22Rv1 (cell line): ENCODE measurements at regions not wholly inside any gene's neighbourhood (a gene's known extent, or its start where the extent isn't known, plus 50 kb on each side); places are given as distances from the start of the nearest gene placed in this dataset.

Source experiments
- ZFX ChIP-seq: fragments of 450-650 bp; IDR thresholded peaks from 2 replicates; pipeline ENCODE4 v1.6.1; 2017; ENCODE audit warnings: antibody characterized with exemption, borderline replicate concordance
- TF ChIP-seq, protein P1 (sequence below): fragments of 450-650 bp; IDR thresholded peaks from 2 replicates; pipeline ENCODE4 v1.5.1; 2017; ENCODE audit warnings: mild to moderate bottlenecking

DNA sequence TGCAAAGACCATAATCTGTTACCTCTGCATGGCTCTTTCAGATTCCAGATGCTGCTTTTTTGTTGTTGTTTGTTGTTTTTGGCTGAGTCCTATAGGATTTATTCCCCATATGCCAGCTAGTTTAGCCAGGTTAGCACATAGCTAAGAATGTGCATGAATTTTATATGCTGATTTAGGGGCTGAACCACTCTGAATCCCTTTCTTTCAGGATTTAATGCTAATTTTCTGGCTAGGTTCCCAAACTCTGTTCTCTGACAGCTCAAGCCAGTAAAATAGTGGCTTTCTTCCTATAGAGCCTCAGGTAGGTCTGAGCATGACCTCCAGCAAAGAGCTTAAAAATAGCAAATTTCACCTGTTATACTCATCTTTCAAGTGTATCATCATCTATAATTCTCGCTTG, 521.4 kb downstream of the CAAP1 start:
- TF ChIP-seq, protein P1, sequence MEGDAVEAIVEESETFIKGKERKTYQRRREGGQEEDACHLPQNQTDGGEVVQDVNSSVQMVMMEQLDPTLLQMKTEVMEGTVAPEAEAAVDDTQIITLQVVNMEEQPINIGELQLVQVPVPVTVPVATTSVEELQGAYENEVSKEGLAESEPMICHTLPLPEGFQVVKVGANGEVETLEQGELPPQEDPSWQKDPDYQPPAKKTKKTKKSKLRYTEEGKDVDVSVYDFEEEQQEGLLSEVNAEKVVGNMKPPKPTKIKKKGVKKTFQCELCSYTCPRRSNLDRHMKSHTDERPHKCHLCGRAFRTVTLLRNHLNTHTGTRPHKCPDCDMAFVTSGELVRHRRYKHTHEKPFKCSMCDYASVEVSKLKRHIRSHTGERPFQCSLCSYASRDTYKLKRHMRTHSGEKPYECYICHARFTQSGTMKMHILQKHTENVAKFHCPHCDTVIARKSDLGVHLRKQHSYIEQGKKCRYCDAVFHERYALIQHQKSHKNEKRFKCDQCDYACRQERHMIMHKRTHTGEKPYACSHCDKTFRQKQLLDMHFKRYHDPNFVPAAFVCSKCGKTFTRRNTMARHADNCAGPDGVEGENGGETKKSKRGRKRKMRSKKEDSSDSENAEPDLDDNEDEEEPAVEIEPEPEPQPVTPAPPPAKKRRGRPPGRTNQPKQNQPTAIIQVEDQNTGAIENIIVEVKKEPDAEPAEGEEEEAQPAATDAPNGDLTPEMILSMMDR, result no peak
- no peak for TF ChIP-seq ZFX
